Keratinocyte (primary cell): ENCODE measurements at regions not wholly inside any gene's neighbourhood (a gene's known extent, or its start where the extent isn't known, plus 50 kb on each side); places are given as distances from the start of the nearest gene placed in this dataset.

ENCODE experiments used
- DNase-seq: peaks from one replicate; pipeline ENCODE4 v3.0.0-alpha.2; 2011; ENCODE audit warnings: low read depth, missing footprints, low spot score
- FAIRE-seq: peaks from 2 replicates; lab custom pipeline; 2011; peaks lifted over from hg19 to GRCh38; lab: Jason Lieb, UNC
- H2AFZ ChIP-seq: 2 replicates; pipeline ENCODE4 v1.6.0; 2012; ENCODE audit warnings: low read length, control low read depth, inconsistent platforms; ENCODE audit not compliant: control insufficient read depth
- H3K27ac ChIP-seq: 2 replicates; pipeline ENCODE4 v1.5.1; 2011; ENCODE audit warnings: low read length; ENCODE audit not compliant: control insufficient read depth, insufficient read depth
- H3K27me3 ChIP-seq: 3 replicates; pipeline ENCODE4 v1.6.0; 2011; ENCODE audit warnings: low read length; ENCODE audit not compliant: control insufficient read depth, insufficient read depth; ENCODE audit errors: extremely low read depth
- H3K36me3 ChIP-seq, 2 experiments: 2 replicates in 1 of 2; 3 replicates in 1 of 2; pipeline ENCODE4 v1.5.1; 2011; ENCODE audit warnings: low read length in 2 of 2, mild to moderate bottlenecking in 1 of 2; ENCODE audit not compliant: control insufficient read depth in 2 of 2, insufficient read depth in 2 of 2; ENCODE audit errors: extremely low read depth in 1 of 2
- H3K4me1 ChIP-seq: 3 replicates; pipeline ENCODE4 v1.5.1; 2011; ENCODE audit warnings: low read length; ENCODE audit not compliant: control insufficient read depth, insufficient read depth; ENCODE audit errors: extremely low read depth
- H3K4me2 ChIP-seq: 3 replicates; pipeline ENCODE4 v1.6.0; 2011; ENCODE audit warnings: low read depth, low read length; ENCODE audit not compliant: control insufficient read depth, insufficient read depth; ENCODE audit errors: extremely low read depth
- H3K4me3 ChIP-seq, 3 experiments: fragments of 200-600 bp in 1 of 3; sonication (generic) in 1 of 3; 2 replicates in 2 of 3; 3 replicates in 1 of 3; pipeline ENCODE4 v1.5.1; 2011 to 2016; ENCODE audit warnings: low read length in 3 of 3, mild to moderate bottlenecking in 3 of 3, control low read depth in 2 of 3, inconsistent platforms in 1 of 3, low read depth in 1 of 3, mixed read lengths in 1 of 3, mixed run types in 1 of 3, moderate library complexity in 1 of 3; ENCODE audit not compliant: control insufficient read depth in 2 of 3, insufficient read depth in 2 of 3; ENCODE audit errors: extremely low read depth in 1 of 3
- H3K79me2 ChIP-seq: 2 replicates; pipeline ENCODE4 v1.6.0; 2012; ENCODE audit warnings: low read length; ENCODE audit not compliant: control insufficient read depth, insufficient read depth
- H3K9ac ChIP-seq: 3 replicates; pipeline ENCODE4 v1.6.0; 2011; ENCODE audit warnings: low read length; ENCODE audit not compliant: control insufficient read depth, insufficient read depth; ENCODE audit errors: extremely low read depth
- H3K9me1 ChIP-seq: 3 replicates; pipeline ENCODE4 v1.6.0; 2011; ENCODE audit warnings: low read length; ENCODE audit not compliant: control insufficient read depth, insufficient read depth; ENCODE audit errors: extremely low read depth
- H3K9me3 ChIP-seq: 2 replicates; pipeline ENCODE4 v1.5.1; 2012; ENCODE audit warnings: low read depth, low read length; ENCODE audit not compliant: control insufficient read depth
- H4K20me1 ChIP-seq: 3 replicates; pipeline ENCODE4 v1.6.0; 2011; ENCODE audit warnings: low read length; ENCODE audit not compliant: control insufficient read depth, insufficient read depth; ENCODE audit errors: extremely low read depth
- EZH2 ChIP-seq: IDR thresholded peaks from one replicate; pipeline ENCODE4 v1.6.1; 2012; ENCODE audit warnings: inconsistent platforms, mild to moderate bottlenecking, low read length, moderate library complexity
- dilution Hi-C: fragments of 300-500 bp; cut with MboI; formaldehyde crosslinking; loops from one replicate; pipeline ENCODE4 v1.7.0; 2020; ENCODE audit warnings: low sequenced_read_pairs; ENCODE audit not compliant: extremely low pct_ligation_motif_present
- TF ChIP-seq, protein P1 (sequence below), 3 experiments: IDR thresholded peaks in 1 of 3; conservative IDR thresholded peaks in 1 of 3; optimal IDR thresholded peaks in 1 of 3; 2 replicates in 2 of 3; 3 replicates in 1 of 3; pipeline versions ENCODE3 to v1.5.1; 2011; ENCODE audit warnings: low read length in 3 of 3, mild to moderate bottlenecking in 3 of 3, moderate library complexity in 2 of 3, control low read depth in 1 of 3, inconsistent platforms in 1 of 3; ENCODE audit not compliant: insufficient read depth in 2 of 3; ENCODE audit errors: extremely low read depth in 1 of 3

DNA sequence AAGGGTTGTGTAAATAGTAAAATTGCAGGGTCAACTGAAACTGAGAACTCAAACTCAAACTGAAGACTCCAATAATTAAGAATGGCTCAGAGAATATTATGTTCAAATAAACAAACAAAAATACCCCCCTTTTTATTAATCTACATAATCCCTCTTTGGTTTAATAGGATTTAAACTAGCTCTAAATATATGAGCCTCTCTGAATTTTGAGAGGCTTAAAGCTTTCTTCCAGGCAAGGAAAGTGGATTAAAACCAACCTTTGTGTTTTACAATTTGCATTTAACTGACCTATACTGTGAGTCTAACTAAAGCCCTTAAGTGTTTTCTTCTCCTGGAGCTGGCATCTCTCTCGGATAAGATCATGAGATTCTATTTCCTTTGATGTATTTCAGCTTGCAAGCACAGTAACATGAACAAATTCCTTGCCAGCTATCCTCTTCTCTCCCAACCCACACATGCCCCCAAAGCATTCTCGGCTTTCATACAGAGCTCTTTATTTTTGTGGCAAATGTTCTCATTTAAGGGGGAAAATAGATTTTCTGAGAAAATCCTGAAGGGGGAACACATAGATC lies 1310.8 kb upstream of the AGA start:
- Histone ChIP-seq H3K9me1 (no peaks in the 10 kb centered on the region), H2AFZ (no peak overlapping the region), H4K20me1 (no peaks in the 10 kb centered on the region), H3K9ac (no peak overlapping the region), H3K4me1 (no peaks in the 10 kb centered on the region), H3K36me3 (no peaks in the 10 kb centered on the region), H3K4me3 (no peak overlapping the region), H3K79me2 (no peaks in the 10 kb centered on the region), H3K9me3 (no peaks in the 10 kb centered on the region), H3K4me2 (no peak overlapping the region), H3K27me3 (no peaks in the 10 kb centered on the region), H3K27ac (no peak overlapping the region)
- DNase-seq: no peak
- dilution Hi-C loops: no loop called here
- FAIRE-seq: no peak
- TF ChIP-seq EZH2: no peak
- TF ChIP-seq, protein P1, sequence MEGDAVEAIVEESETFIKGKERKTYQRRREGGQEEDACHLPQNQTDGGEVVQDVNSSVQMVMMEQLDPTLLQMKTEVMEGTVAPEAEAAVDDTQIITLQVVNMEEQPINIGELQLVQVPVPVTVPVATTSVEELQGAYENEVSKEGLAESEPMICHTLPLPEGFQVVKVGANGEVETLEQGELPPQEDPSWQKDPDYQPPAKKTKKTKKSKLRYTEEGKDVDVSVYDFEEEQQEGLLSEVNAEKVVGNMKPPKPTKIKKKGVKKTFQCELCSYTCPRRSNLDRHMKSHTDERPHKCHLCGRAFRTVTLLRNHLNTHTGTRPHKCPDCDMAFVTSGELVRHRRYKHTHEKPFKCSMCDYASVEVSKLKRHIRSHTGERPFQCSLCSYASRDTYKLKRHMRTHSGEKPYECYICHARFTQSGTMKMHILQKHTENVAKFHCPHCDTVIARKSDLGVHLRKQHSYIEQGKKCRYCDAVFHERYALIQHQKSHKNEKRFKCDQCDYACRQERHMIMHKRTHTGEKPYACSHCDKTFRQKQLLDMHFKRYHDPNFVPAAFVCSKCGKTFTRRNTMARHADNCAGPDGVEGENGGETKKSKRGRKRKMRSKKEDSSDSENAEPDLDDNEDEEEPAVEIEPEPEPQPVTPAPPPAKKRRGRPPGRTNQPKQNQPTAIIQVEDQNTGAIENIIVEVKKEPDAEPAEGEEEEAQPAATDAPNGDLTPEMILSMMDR (optimal IDR thresholded peaks at IDR 0.05 in 1 of 3, IDR thresholded peaks at IDR 0.05 in 1 of 3, conservative IDR thresholded peaks at IDR 0.05 in 1 of 3; ENCODE audit: extremely low read depth in 1 of 3, insufficient read depth in 2 of 3, low read length in 3 of 3): no peak

GRCh38 chr4:178778496-178778895 lies 1336.3 kb upstream of the AGA start:
- Histone ChIP-seq H3K9me1 (no peaks in the 10 kb centered on the region), H3K27ac (no peak overlapping the region), H4K20me1 (no peaks in the 10 kb centered on the region), H3K79me2 (no peaks in the 10 kb centered on the region), H3K27me3 (no peaks in the 10 kb centered on the region), H3K4me1 (no peaks in the 10 kb centered on the region), H3K4me2 (no peak overlapping the region), H3K9ac (no peak overlapping the region), H3K36me3 (no peaks in the 10 kb centered on the region), H3K9me3 (no peaks in the 10 kb centered on the region), H2AFZ (no peak overlapping the region), H3K4me3 (no peak overlapping the region)
- TF ChIP-seq, protein P1 (optimal IDR thresholded peaks at IDR 0.05 in 1 of 3, IDR thresholded peaks at IDR 0.05 in 1 of 3, conservative IDR thresholded peaks at IDR 0.05 in 1 of 3; ENCODE audit: extremely low read depth in 1 of 3, insufficient read depth in 2 of 3, low read length in 3 of 3): no peak
- TF ChIP-seq EZH2: no peak
- FAIRE-seq (no peak), DNase-seq (no peak)
- dilution Hi-C loops: no loop called here
